ENCODE measurements at regions not wholly inside any gene's neighbourhood (a gene's known extent, or its start where the extent isn't known, plus 50 kb on each side); places are given as distances from the start of the nearest gene placed in this dataset.

GRCh38 chr1:82399093-82399492 lies 598.4 kb downstream of the ADGRL2 start:
- no peak overlapping the region for H3K4me3 ChIP-seq (ENCODE audit: low read depth, low read length)
- no peak for TF ChIP-seq CTCF (conservative IDR thresholded peaks at IDR 0.05; ENCODE audit: low read depth, low read length)
- DNase-seq (ENCODE audit: low read depth), result no peak

GRCh38 chr1:82398357-82398756 lies 597.6 kb downstream of the ADGRL2 start:
- no peak overlapping the region for H3K4me3 ChIP-seq (ENCODE audit: low read depth, low read length)
- DNase-seq (ENCODE audit: low read depth), result peak; percentile 3
- TF ChIP-seq CTCF (conservative IDR thresholded peaks at IDR 0.05; ENCODE audit: low read depth, low read length), result no peak

- TF ChIP-seq CTCF (conservative IDR thresholded peaks at IDR 0.05; ENCODE audit: low read depth, low read length), result no peak
- no peak overlapping the region for H3K4me3 ChIP-seq (ENCODE audit: low read depth, low read length)
- DNase-seq (ENCODE audit: low read depth), result no peak
Measured at GRCh38 chr1:82395440-82395839, 594.7 kb downstream of the ADGRL2 start.

GRCh38 chr1:82392946-82393345 lies 592.2 kb downstream of the ADGRL2 start:
- DNase-seq (ENCODE audit: low read depth), result no peak
- no peak for TF ChIP-seq CTCF (conservative IDR thresholded peaks at IDR 0.05; ENCODE audit: low read depth, low read length)
- no peak overlapping the region for H3K4me3 ChIP-seq (ENCODE audit: low read depth, low read length)

GRCh38 chr1:82392513-82392912 lies 591.8 kb downstream of the ADGRL2 start:
- DNase-seq (ENCODE audit: low read depth), result no peak

GRCh38 chr1:82391712-82392111 lies 591.0 kb downstream of the ADGRL2 start:
- no peak for DNase-seq (ENCODE audit: low read depth)
- H3K4me3 ChIP-seq (ENCODE audit: low read depth, low read length), result no peak overlapping the region
- no peak for TF ChIP-seq CTCF (conservative IDR thresholded peaks at IDR 0.05; ENCODE audit: low read depth, low read length)

More at GRCh38 chr1:82392513-82392912, 591.8 kb downstream of the ADGRL2 start:
- H3K4me3 ChIP-seq (ENCODE audit: low read depth, low read length), result no peak overlapping the region
- no peak for TF ChIP-seq CTCF (conservative IDR thresholded peaks at IDR 0.05; ENCODE audit: low read depth, low read length)

- H3K4me3 ChIP-seq (ENCODE audit: low read depth, low read length), result no peak overlapping the region
- TF ChIP-seq CTCF (conservative IDR thresholded peaks at IDR 0.05; ENCODE audit: low read depth, low read length), result no peak
- DNase-seq (ENCODE audit: low read depth), result no peak
Measured at GRCh38 chr1:82390627-82391026, 589.9 kb downstream of the ADGRL2 start.

Measured in epithelial cell of proximal tubule (primary cell).